DND-41 (cell line): ENCODE measurements at regions not wholly inside any gene's neighbourhood (a gene's known extent, or its start where the extent isn't known, plus 50 kb on each side); places are given as distances from the start of the nearest gene placed in this dataset.

Experiments used
- CTCF ChIP-seq: IDR thresholded peaks from 2 replicates; pipeline ENCODE4 v1.5.1; 2012; ENCODE audit warnings: borderline replicate concordance, low read length, moderate library complexity, mild to moderate bottlenecking; ENCODE audit not compliant: poor library complexity, severe bottlenecking; ENCODE audit errors: extremely low read depth
- EZH2 ChIP-seq: IDR thresholded peaks from 3 replicates; pipeline ENCODE4 v1.6.1; 2012; ENCODE audit warnings: borderline replicate concordance, low read depth, mild to moderate bottlenecking, moderate library complexity, low read length, inconsistent platforms; ENCODE audit not compliant: severe bottlenecking

GRCh38 chr12:130249376-130249775, 87.1 kb downstream of the FZD10 start:
- TF ChIP-seq CTCF (no peak), EZH2 (no peak)
